GM18520 (cell line): ENCODE measurements at regions not wholly inside any gene's neighbourhood (a gene's known extent, or its start where the extent isn't known, plus 50 kb on each side); places are given as distances from the start of the nearest gene placed in this dataset.
"Not testable (repeated sequence)": the region's sequence is repeated elsewhere in the genome, so short reads cannot be mapped to it uniquely, and the experiment has no call there.

Source experiments
- ATAC-seq: cut with Tn5 transposase; IDR thresholded peaks from one replicate; pipeline ENCODE4 v1.9.1; 2021; ENCODE audit not compliant: unreplicated experiment

DNA sequence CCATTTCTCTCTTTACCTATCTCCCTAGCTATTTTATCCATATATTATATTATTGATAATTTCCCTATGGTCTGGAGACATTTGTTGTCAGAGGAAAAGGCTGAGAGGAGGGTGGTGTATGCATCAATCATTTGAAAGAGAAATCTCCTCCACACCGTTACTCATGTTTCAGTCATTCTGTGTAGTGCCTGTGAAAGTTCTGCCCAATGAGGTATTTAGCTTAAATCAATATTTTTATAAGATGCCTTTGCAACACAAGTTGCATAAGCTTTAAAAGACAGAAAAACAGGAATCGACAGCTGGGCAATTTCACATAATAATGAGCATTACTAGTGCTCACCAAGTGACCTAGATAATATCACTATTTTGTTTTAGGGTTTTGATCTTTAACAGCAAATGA, 363.7 kb upstream of the FSIP2 start:
- ATAC-seq = no peak

- ATAC-seq = no peak
Measured at GRCh38 chr2:185375731-185376130, 362.9 kb upstream of the FSIP2 start.

DNA sequence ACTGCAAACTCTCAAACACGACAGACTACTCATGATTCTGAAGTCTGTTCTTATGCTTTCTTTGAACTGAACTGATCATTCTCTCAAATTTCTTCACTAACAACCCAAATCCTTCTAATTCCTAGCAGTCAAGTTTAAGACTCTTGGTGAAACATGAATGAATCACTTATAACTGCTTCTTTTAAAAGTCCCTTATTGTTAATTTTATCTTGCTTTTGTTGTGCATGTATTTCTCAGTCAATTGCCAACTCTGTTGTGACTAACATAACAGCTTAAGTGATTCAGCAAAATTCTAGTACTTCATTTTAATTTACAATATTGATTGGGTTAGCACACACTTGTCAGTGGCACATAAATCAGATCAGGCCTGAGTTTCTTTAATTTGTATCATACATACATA, 357.0 kb upstream of the FSIP2 start:
- no peak for ATAC-seq

GRCh38 chr2:185384822-185385560, 353.6 kb upstream of the FSIP2 start:
- ATAC-seq = no peak

- no peak for ATAC-seq
Measured at GRCh38 chr2:185388226-185388625, 350.4 kb upstream of the FSIP2 start.

- ATAC-seq = no peak
Measured at GRCh38 chr2:185391543-185391942, 347.1 kb upstream of the FSIP2 start.

DNA sequence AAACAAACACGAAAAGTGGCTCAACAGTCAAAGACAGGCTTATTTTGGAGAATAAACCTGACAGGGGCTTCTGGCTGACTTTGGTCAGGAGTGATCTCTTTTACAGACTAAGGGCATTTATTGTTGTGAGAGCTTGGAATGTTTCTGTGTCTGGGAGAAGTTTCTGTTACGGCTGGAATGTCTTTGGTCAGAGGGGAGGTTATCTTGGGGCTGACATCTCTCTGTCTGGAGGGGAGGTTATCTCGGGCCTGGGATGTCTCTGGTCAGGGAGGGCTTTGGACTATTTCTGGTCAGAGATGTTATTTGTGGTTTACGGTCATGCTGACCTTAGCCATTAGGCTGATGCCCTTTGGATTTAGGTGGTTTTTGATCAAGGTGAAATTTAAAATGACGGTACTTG, 345.5 kb upstream of the FSIP2 start:
- no peak for ATAC-seq

- ATAC-seq = no peak
Measured at GRCh38 chr2:185402474-185402873, 336.1 kb upstream of the FSIP2 start.

- no peak for ATAC-seq
Measured at GRCh38 chr2:185404578-185404977, 334.0 kb upstream of the FSIP2 start.

GRCh38 chr2:185417111-185417510, 321.5 kb upstream of the FSIP2 start:
- no peak for ATAC-seq

DNA sequence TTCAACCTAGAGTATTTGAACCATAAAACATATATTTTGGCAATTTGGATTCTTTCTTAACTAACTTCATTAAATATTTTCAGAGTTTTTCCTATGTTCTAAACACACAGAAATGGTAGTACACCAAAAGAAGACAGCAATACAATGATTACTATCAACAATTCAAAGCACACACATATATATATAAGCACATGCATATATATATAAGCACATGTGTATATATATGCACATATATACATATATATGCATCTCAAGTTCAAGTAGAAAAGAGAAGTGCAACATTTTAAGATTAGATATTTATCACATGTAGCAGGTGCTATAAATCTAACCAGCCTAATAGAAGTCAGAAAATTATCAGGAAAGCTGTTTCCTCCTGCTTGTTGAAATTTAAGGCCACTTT, 320.9 kb upstream of the FSIP2 start:
- ATAC-seq = no peak

DNA sequence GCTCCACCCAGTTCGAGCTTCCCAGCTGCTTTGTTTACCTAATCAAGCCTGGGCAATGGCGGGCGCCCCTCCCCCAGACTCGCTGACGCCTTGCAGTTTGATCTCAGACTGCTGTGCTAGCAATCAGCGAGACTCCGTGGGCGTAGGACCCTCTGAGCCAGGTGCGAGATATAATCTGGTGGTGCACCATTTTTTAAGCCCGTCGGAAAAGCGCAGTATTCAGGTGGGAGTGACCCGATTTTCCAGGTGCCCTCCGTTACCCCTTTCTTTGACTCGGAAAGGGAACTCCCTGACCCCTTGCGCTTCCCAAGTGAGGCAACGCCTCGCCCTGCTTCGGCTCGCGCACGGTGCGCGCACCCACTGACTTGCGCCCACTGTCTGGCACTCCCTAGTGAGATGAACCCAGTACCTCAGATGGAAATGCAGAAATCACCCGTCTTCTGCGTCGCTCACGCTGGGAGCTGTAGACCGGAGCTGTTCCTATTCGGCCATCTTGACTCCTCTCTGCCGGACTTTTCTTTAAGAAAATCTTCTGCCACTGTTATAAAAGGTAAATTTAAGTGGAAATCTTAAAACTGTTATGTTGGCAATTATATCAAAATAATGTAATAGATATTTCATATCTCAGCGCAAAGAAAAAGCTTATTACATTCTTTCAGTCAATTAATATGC, 313.5 kb upstream of the FSIP2 start:
- ATAC-seq = not testable (repeated sequence)

- ATAC-seq = no peak
Measured at GRCh38 chr2:185428000-185428399, 310.6 kb upstream of the FSIP2 start.

GRCh38 chr2:185433824-185434223, 304.8 kb upstream of the FSIP2 start:
- ATAC-seq = no peak

DNA sequence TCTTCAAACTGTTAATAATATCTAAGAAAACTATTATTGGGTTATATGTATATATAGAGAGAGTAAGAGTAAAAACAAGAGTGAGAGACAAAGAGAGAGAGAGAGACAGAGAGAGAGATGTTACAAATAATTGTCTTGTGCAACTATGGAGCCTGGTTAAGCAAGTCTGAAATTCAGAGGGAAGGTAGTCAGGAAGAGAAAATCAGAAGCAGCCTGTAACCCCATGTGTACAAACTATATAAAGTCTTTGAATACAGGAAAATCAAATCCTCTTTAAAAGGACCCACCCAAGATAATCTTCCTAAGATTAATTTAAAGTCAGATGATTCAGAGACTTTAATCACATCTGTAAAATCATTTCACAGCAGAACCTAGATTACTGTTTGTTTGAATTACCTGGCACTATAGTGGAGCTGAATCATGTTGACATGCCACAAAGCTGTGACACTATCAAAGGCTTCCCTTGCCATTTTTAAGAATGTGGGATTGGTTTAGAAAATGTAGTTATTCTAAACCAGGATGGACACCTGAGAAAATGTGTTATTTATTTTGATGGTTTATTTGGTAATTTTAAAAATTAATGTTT, 301.7 kb upstream of the FSIP2 start:
- ATAC-seq = no peak

- no peak for ATAC-seq
Measured at GRCh38 chr2:185441486-185442005, 297.1 kb upstream of the FSIP2 start.

- no peak for ATAC-seq
Measured at GRCh38 chr2:185456517-185456916, 282.1 kb upstream of the FSIP2 start.

DNA sequence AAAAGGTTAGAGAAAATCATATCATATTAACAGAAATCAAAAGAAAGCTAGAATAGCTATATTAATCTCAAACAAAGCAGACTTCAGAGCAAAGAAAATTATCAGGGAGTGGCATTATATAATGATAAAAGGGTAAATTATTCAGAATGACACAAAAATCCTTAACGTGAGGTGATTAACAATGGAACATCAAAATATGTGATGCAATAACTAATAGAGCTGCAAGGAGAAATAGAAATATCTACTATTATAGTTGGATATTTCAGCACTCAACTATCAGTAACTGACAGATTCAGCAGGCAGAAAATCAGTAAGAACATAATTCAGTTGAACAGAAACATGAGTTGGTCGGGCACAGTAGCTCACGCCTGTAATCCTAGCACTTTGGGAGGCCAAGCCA, 275.1 kb upstream of the FSIP2 start:
- ATAC-seq = no peak

GRCh38 chr2:185466915-185467314, 271.7 kb upstream of the FSIP2 start:
- ATAC-seq = no peak

DNA sequence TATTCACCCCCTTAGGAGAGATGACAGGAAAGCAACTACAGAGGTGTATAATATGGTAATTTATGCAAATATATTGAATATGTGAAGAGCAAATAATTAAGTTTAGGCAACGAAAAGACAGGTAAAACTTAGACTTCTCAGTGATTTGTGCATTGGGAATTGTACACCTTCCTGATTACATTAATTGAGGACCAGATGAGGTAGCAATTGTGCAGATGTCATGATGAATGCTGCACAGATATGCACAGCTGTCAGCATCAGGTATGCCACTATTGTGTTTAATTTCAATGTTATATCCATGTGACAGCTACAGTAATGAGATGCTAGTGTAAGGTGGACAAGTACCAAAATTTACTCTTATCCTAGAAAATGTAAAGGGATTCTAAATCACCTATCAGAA, 267.2 kb upstream of the FSIP2 start:
- ATAC-seq = no peak

DNA sequence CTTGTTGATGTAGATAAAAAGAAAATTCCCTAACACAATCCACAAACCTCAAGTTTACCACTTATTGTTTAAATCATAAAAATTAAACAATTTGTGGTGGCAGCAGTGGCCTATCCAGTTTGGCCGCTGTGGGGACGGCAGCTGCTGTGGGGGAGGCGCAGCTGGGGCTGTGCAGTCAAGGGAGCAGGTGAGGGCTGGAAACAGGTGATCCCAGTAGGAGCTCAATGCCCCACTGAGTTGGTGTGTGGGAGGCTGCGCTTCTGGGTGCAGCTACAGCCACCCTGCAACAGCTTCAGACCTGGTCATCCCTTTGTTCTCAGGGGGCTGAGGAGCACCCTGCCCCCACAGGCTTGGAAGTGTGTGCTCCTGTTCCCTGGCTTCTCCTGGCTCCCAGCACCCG, 266.0 kb upstream of the FSIP2 start:
- ATAC-seq = no peak

- no peak for ATAC-seq
Measured at GRCh38 chr2:185473838-185474237, 264.8 kb upstream of the FSIP2 start.
